ENCODE measurements at regions not wholly inside any gene's neighbourhood (a gene's known extent, or its start where the extent isn't known, plus 50 kb on each side); places are given as distances from the start of the nearest gene placed in this dataset.

GRCh38 chr9:118532592-118532991 lies 828.4 kb downstream of the TLR4 start:
- no peak for DNase-seq

DNA sequence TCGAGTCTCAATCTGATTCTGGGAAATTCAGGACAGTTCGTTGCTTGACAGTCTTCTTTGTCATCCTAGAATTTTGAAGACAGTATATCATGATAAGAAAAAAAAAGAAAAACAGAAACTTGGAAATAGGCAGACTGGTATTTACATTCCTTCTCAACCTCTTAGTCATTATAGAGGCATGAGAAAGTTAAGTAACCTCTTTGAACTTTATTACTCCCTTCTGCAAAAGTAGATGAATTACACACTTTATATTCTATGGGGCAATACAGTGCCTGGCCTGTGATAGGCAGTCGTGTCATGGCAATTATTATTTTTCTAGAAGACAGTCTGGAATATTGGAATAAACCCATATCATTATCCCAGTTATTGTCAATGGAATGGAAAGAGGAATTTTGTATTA lies 828.9 kb downstream of the TLR4 start:
- no peak for DNase-seq

DNA sequence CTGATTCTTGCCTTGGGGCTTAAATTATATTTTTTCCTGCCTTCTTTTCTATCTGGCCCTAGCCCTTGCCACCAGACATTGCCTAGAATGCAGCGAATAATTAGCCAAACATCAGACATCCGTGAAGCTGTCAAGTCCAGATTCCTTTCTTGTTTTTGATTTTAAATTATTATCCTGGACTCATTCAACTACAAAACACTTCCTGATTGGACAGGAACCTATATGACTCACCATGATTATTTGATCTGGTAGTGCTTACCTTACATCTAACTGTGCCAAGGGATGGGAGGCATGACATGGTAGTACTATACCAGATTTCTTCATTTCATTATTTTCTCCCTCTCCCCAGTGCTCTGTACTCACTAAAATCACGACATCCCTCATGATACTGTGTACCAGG lies 829.6 kb downstream of the TLR4 start:
- no peak for DNase-seq

- DNase-seq: no peak
Measured at GRCh38 chr9:118536153-118536552, 832.0 kb downstream of the TLR4 start.

- DNase-seq: no peak
Measured at GRCh38 chr9:118538959-118539358, 830.3 kb downstream of the BRINP1 start.

DNA sequence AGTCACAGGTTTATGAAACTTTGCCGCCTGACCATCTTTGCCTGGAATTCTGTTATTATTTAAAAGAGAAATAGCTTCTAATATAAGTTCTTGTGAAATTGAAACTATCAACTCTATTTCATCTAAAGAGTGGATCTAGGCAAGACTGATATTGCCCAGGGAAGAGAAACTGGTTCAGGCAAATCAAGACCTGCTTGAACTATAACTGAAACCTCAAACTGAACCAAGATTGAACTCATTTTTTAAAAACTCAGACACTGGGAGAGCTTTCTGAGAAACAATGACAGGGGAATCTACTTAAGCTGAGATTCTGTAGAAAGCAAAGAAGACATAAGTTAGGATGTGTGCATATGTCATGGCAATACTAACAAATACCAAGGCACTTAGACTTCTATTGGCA lies 815.8 kb downstream of the BRINP1 start:
- DNase-seq: no peak

DNA sequence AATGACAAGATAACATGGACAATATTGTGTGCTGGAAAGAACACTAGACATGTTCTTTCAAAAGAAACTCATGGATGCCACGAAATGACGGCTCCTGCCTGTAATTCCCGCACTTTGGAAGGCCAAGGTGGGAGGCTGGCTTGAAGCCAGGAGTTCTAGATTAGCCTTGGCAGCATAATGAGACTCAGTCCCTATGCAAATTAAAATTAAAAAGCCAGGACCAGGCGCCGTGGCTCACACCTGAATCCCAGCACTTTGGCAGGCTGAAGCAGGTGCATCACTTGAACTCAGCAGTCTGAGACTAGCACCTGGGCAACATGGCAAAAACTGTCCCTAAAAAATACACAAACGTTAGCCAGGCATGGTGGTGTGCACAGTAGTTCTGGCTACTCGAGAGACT lies 814.2 kb downstream of the BRINP1 start:
- no peak for DNase-seq

DNA sequence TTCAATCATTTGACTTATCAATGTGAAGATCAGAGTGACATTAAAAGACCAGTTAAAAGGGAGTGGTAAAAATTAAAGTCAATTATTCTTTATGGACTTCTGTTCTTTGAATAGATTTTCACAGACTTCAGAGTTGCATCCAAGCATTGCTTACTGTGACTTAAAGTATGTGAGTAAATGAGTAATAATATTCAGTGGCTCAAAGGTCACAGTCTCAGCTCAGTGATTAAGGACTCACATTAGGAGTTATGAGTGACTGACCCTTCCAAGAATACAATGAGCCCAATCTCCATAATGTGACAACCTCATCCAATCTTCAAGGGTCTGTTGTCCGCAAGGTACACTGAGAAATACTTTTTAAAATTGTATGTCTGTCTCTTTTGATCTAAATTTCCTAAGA lies 811.2 kb downstream of the BRINP1 start:
- no peak for DNase-seq

DNA sequence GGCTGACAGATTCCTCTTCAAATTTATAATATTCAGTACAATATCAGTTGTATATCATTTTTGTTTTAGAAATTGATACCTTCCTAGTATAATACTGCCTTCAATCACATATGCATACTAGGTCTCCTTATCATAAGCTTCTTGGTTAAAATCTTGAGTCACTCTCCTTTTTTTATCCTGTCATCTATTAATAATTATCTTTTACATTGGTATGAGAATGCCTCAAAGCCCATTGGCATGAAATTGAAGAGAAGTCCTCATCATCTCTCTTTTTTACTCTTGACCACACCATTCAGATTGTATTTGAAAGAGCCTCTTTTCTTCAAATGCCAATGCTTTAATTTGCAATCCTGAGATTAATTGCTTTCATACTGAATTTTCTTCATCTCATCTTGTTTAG lies 810.3 kb downstream of the BRINP1 start:
- DNase-seq: no peak

DNA sequence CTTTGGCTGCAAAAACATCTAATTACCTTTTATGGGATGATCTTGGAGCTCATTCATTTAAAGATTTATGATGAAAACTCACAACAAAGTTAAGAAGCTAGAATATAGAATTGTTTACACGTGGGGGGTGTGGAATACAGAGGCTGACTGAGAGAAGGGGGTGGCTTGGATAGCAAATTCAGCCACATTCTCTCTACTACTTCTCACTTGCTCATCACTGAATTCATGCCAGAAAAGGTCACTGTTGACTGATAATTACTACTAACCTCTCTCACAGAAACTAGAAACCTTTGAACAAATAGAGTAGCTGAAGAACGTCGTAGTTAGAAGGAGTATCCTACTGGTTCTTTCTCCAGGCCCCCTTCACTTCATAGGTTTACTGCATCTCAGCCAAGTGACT lies 808.2 kb downstream of the BRINP1 start:
- no peak for DNase-seq

DNA sequence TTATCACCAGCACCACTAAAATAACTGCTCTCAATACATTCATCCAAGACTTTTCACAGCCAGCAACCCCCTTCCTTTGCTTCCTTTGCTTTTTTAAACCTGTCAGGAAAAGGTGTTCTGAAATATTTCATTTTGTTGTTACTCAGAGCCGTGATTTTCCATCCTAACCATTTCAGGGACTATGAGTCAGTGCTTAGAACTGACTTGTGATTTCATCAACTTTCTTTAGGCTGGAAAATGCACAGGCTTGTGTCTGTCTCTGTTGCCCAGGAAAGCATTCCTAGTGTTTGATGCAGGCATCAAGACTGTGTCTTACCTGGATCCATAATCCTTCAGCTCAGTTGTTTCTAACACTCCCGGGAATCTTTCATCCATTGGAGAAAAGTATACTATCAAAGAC lies 805.6 kb downstream of the BRINP1 start:
- DNase-seq: no peak

GRCh38 chr9:118567861-118568260 lies 801.4 kb downstream of the BRINP1 start:
- no peak for DNase-seq

DNA sequence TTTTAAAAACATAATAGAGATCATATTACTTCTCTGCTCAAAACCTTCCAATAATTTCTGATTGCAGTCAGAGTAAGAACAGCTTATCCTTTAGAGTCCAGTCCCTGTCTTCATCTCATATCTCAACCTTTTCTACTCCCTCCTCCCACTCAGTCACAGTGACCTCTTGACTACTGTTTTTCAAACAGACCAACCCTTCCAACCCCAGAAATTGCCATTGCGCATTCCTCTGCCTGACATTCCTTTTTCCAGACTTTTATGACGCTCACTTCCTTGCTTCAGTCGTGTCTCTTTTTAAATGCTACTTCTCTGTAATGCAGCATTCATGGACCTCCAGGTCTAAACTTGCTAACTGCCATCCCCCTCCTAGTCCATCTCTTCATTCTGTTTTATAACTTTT lies 800.5 kb downstream of the BRINP1 start:
- no peak for DNase-seq

DNA sequence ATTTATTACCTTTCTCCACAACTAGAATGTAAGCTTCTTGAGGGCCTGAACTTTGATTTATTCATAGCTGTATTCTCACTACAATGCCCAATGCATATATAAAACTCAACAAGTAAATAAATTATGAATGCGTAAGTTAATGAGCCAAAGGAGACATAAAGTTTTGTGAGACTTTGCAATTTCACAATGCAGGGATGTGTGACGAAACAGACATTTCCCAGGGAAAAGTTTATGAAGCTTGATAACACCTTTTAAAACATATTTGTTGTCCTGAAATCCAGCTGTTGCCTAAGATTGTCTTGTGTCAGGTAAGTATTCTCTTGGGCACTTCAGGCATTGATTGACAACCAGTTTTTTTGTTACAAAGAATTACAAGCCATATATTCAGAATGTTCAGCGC lies 800.1 kb downstream of the BRINP1 start:
- DNase-seq: no peak

- DNase-seq: no peak
Measured at GRCh38 chr9:118570066-118570465, 799.2 kb downstream of the BRINP1 start.

DNA sequence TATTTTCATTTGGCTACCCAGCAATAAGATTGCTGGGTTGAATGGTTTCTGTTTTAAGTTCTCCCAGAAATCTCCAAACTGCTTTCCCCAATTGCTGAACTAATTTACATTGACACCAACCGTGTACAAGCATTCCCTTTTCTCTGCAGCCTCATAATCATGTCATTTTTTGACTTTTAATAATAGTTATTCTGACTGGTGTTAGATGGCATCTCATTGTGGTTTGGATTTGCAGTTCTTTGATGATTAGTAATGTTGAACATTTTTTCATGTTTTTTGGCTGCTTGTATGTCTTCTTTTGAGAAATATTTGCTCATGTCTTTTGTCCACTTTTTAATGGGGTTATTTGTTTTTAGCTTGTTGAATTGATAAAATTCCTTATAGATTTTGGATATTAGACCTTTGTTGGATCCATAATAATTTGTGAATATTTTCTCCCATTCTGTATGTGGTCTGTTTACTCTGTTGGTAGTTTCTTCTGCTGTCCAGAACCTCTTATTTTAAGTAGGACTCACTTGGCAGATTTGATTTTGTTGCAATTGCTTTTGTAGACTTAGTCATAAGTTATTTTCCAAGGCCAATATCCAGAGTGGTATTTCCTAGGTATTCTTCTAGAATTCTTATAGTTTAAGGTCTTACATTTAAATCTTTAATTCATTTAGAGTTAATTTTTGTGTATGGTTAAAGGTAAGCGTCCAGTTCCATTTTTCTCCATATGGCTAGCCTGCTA lies 793.7 kb downstream of the BRINP1 start:
- no peak for DNase-seq

DNA sequence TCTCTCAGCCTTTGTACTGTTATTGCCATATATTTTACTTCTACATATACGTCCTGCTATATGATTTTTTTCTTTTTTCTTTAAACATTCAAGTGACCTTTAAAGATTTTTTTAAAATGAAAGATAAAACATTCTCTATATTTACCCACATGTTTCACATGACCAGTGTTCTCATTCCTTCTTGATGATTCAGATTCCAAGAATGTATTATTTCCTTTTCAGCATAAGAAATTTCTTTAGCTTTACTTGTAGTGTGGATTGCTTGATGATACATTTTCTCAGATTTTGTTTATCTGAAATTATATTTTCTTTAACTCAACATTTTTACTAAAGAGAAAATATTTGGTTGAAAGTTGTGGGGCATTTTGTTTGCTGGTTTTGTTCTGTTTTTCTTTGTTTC lies 792.1 kb downstream of the BRINP1 start:
- DNase-seq: no peak

- no peak for DNase-seq
Measured at GRCh38 chr9:118578467-118578866, 790.8 kb downstream of the BRINP1 start.

- DNase-seq: no peak
Measured at GRCh38 chr9:118583414-118583813, 785.8 kb downstream of the BRINP1 start.

DNA sequence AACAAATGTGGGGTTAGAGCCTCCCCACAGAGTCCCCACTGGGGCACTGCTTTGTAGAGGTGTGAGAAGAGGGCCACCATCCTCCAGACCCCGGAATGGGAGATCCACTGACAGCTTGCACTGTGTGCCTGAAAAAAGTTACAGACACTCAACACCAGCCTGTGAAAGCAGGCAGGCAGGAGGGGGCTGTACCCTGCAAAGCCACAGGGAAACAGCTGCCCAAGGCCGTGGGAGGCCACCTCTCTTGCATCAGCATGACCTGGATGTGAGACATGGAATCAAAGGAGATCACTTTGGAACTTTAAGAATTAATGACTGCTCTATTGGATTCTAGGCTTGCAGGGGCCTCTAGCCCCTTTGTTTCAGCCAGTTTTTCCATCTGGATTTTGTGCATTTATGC lies 782.3 kb downstream of the BRINP1 start:
- DNase-seq: no peak

GRCh38 chr9:118594428-118594827 lies 774.8 kb downstream of the BRINP1 start:
- DNase-seq: no peak

GRCh38 chr9:118595719-118596305 lies 773.4 kb downstream of the BRINP1 start:
- no peak for DNase-seq

- no peak for DNase-seq
Measured at GRCh38 chr9:118596374-118597015, 772.7 kb downstream of the BRINP1 start.

DNA sequence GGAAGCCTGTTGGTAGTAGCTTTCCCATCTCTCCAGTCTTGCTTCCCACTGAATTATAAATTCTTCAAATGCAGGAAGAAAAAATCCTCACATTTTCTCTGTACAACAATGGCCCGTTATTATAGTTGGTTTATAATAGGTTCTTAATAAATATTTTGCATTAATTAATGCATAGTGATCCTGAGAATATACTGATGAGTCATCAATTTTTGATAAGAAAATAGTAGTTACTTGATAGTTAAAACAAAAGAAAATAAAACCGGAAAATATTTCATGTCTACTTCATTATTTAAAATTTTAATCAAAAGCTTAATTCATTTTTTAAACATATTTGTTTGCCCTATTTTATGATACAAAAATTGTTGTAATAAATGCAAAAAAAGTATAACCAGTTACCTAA lies 762.6 kb downstream of the BRINP1 start:
- DNase-seq: no peak
